HG03196 (cell line): ENCODE measurements at regions not wholly inside any gene's neighbourhood (a gene's known extent, or its start where the extent isn't known, plus 50 kb on each side); places are given as distances from the start of the nearest gene placed in this dataset.

Experiments
- ATAC-seq: cut with Tn5 transposase; IDR thresholded peaks from one replicate; pipeline ENCODE4 v1.9.1; 2021; ENCODE audit not compliant: unreplicated experiment

- no peak for ATAC-seq
Measured at GRCh38 chr1:192943108-192943507, 116.1 kb downstream of the UCHL5 start.

- ATAC-seq = no peak
Measured at GRCh38 chr1:192943522-192943921, 115.6 kb downstream of the UCHL5 start.

GRCh38 chr1:192945390-192946130 lies 113.6 kb downstream of the UCHL5 start:
- ATAC-seq = no peak

GRCh38 chr1:192949783-192950182 lies 109.4 kb downstream of the UCHL5 start:
- no peak for ATAC-seq

- ATAC-seq = no peak
Measured at GRCh38 chr1:192950926-192951325, 108.2 kb downstream of the UCHL5 start.

GRCh38 chr1:192951691-192952460 lies 107.3 kb downstream of the UCHL5 start:
- peak; percentile 93 for ATAC-seq

- no peak for ATAC-seq
Measured at GRCh38 chr1:192952646-192953045, 106.5 kb downstream of the UCHL5 start.

- ATAC-seq = no peak
Measured at GRCh38 chr1:192954705-192955265, 104.4 kb downstream of the UCHL5 start.

- ATAC-seq = no peak
Measured at GRCh38 chr1:192958350-192958749, 100.8 kb downstream of the UCHL5 start.

GRCh38 chr1:192958871-192959270 lies 100.3 kb downstream of the UCHL5 start:
- ATAC-seq = no peak

GRCh38 chr1:192959657-192960186 lies 99.4 kb downstream of the UCHL5 start:
- ATAC-seq = no peak
